ENCODE measurements at regions not wholly inside any gene's neighbourhood (a gene's known extent, or its start where the extent isn't known, plus 50 kb on each side); places are given as distances from the start of the nearest gene placed in this dataset.

GRCh38 chr2:18290386-18290785 is 270.1 kb downstream of the RDH14 start:
- Histone ChIP-seq H3K9me3 (ENCODE audit: severe bottlenecking) (no peaks in the 10 kb centered on the region), H3K36me3 (no peaks in the 10 kb centered on the region), H3K4me3 (ENCODE audit: low read depth, low read length) (no peak overlapping the region), H3K27ac (no peak overlapping the region), H3K27me3 (ENCODE audit: insufficient read depth, low read depth, severe bottlenecking) (no peaks in the 10 kb centered on the region)
- DNase-seq: no peak
- TF ChIP-seq CTCF (IDR thresholded peaks at IDR 0.05; ENCODE audit: low read depth, low read length): no peak

- H3K27me3 ChIP-seq (ENCODE audit: insufficient read depth, low read depth, severe bottlenecking): no peaks in the 10 kb centered on the region
- no peak overlapping the region for H3K27ac ChIP-seq
- no peak for DNase-seq
- no peaks in the 10 kb centered on the region for H3K36me3 ChIP-seq
- H3K9me3 ChIP-seq (ENCODE audit: severe bottlenecking): no peaks in the 10 kb centered on the region
- no peak for TF ChIP-seq CTCF (IDR thresholded peaks at IDR 0.05; ENCODE audit: low read depth, low read length)
- H3K4me3 ChIP-seq (ENCODE audit: low read depth, low read length): no peak overlapping the region
Observed at GRCh38 chr2:18286897-18287296, 273.6 kb downstream of the RDH14 start.

GRCh38 chr2:18284331-18284730 is 276.1 kb downstream of the RDH14 start:
- H3K4me3 ChIP-seq (ENCODE audit: low read depth, low read length): no peak overlapping the region
- H3K27me3 ChIP-seq (ENCODE audit: insufficient read depth, low read depth, severe bottlenecking): no peaks in the 10 kb centered on the region
- H3K9me3 ChIP-seq (ENCODE audit: severe bottlenecking): no peaks in the 10 kb centered on the region
- no peak for TF ChIP-seq CTCF (IDR thresholded peaks at IDR 0.05; ENCODE audit: low read depth, low read length)
- H3K27ac ChIP-seq: no peak overlapping the region
- H3K36me3 ChIP-seq: no peaks in the 10 kb centered on the region
- no peak for DNase-seq

- DNase-seq: no peak
- no peaks in the 10 kb centered on the region for H3K27me3 ChIP-seq (ENCODE audit: insufficient read depth, low read depth, severe bottlenecking)
- TF ChIP-seq CTCF (IDR thresholded peaks at IDR 0.05; ENCODE audit: low read depth, low read length): no peak
- H3K4me3 ChIP-seq (ENCODE audit: low read depth, low read length): no peak overlapping the region
- no peaks in the 10 kb centered on the region for H3K36me3 ChIP-seq
- H3K9me3 ChIP-seq (ENCODE audit: severe bottlenecking): no peaks in the 10 kb centered on the region
- no peak overlapping the region for H3K27ac ChIP-seq
Observed at GRCh38 chr2:18282026-18282425, 278.4 kb downstream of the RDH14 start.

GRCh38 chr2:18276583-18277075 is 283.8 kb downstream of the RDH14 start:
- H3K36me3 ChIP-seq: no peaks in the 10 kb centered on the region
- no peak for TF ChIP-seq CTCF (IDR thresholded peaks at IDR 0.05; ENCODE audit: low read depth, low read length)
- no peaks in the 10 kb centered on the region for H3K27me3 ChIP-seq (ENCODE audit: insufficient read depth, low read depth, severe bottlenecking)
- no peak overlapping the region for H3K4me3 ChIP-seq (ENCODE audit: low read depth, low read length)
- H3K27ac ChIP-seq: peak overlapping the region; percentile 20
- DNase-seq: peak; percentile 20
- H3K9me3 ChIP-seq (ENCODE audit: severe bottlenecking): peaks cover 3% of the 10 kb centered on the region

- Histone ChIP-seq H3K27me3 (ENCODE audit: insufficient read depth, low read depth, severe bottlenecking) (no peaks in the 10 kb centered on the region), H3K9me3 (ENCODE audit: severe bottlenecking) (peaks cover 3% of the 10 kb centered on the region), H3K4me3 (ENCODE audit: low read depth, low read length) (no peak overlapping the region), H3K36me3 (no peaks in the 10 kb centered on the region), H3K27ac (no peak overlapping the region)
- TF ChIP-seq CTCF (IDR thresholded peaks at IDR 0.05; ENCODE audit: low read depth, low read length): no peak
- DNase-seq: no peak
Observed at GRCh38 chr2:18273205-18273604, 287.2 kb downstream of the RDH14 start.

Measured in WERI-Rb-1 (cell line).